ENCODE measurements at regions not wholly inside any gene's neighbourhood (a gene's known extent, or its start where the extent isn't known, plus 50 kb on each side); places are given as distances from the start of the nearest gene placed in this dataset.

- Mint-ChIP-seq H3K27ac (ENCODE audit: low read depth, unreplicated experiment) (no peak overlapping the region), H3K4me3 (ENCODE audit: unreplicated experiment) (no peak overlapping the region), H3K4me1 (ENCODE audit: insufficient read depth, unreplicated experiment) (peaks cover 6% of the 10 kb centered on the region), H3K27me3 (ENCODE audit: insufficient read depth, unreplicated experiment) (peaks cover 21% of the 10 kb centered on the region), H3K9me3 (ENCODE audit: unreplicated experiment) (no peaks in the 10 kb centered on the region), H3K36me3 (ENCODE audit: insufficient read depth, unreplicated experiment) (no peaks in the 10 kb centered on the region)
- intact Hi-C loops (cut with micrococcal nuclease): no loop called here
- POLR2A ChIA-PET: no interaction called here
- no peak for TF ChIP-seq CTCF (IDR thresholded peaks at IDR 0.05; ENCODE audit: unreplicated experiment)
- BruUV-seq (replicated peaks): no TSS peak
- CTCF ChIA-PET: no interaction called here
- no peak for DNase-seq (ENCODE audit: unreplicated experiment)
Measured at GRCh38 chr13:72590091-72590740, 137.2 kb downstream of the MZT1 start.

GRCh38 chr13:72586518-72586917 is 140.9 kb downstream of the MZT1 start:
- H3K9me3 Mint-ChIP-seq (ENCODE audit: unreplicated experiment): no peaks in the 10 kb centered on the region
- H3K4me3 Mint-ChIP-seq (ENCODE audit: unreplicated experiment): no peak overlapping the region
- TF ChIP-seq CTCF (IDR thresholded peaks at IDR 0.05; ENCODE audit: unreplicated experiment): no peak
- no TSS peak for BruUV-seq (replicated peaks)
- intact Hi-C loops (cut with micrococcal nuclease): no loop called here
- H3K27me3 Mint-ChIP-seq (ENCODE audit: insufficient read depth, unreplicated experiment): peaks cover 50% of the 10 kb centered on the region
- H3K36me3 Mint-ChIP-seq (ENCODE audit: insufficient read depth, unreplicated experiment): no peaks in the 10 kb centered on the region
- ChIA-PET CTCF (no interaction called here), POLR2A (no interaction called here)
- peaks cover 6% of the 10 kb centered on the region for H3K4me1 Mint-ChIP-seq (ENCODE audit: insufficient read depth, unreplicated experiment)
- no peak overlapping the region for H3K27ac Mint-ChIP-seq (ENCODE audit: low read depth, unreplicated experiment)
- DNase-seq (ENCODE audit: unreplicated experiment): no peak

GRCh38 chr13:72585254-72585653 is 142.2 kb downstream of the MZT1 start:
- Mint-ChIP-seq H3K4me3 (ENCODE audit: unreplicated experiment) (no peak overlapping the region), H3K27me3 (ENCODE audit: insufficient read depth, unreplicated experiment) (peaks cover 50% of the 10 kb centered on the region), H3K9me3 (ENCODE audit: unreplicated experiment) (no peaks in the 10 kb centered on the region), H3K36me3 (ENCODE audit: insufficient read depth, unreplicated experiment) (no peaks in the 10 kb centered on the region), H3K4me1 (ENCODE audit: insufficient read depth, unreplicated experiment) (peaks cover 3% of the 10 kb centered on the region), H3K27ac (ENCODE audit: low read depth, unreplicated experiment) (no peak overlapping the region)
- ChIA-PET POLR2A (no interaction called here), CTCF (no interaction called here)
- BruUV-seq (replicated peaks): no TSS peak
- intact Hi-C loops (cut with micrococcal nuclease): no loop called here
- no peak for DNase-seq (ENCODE audit: unreplicated experiment)
- TF ChIP-seq CTCF (IDR thresholded peaks at IDR 0.05; ENCODE audit: unreplicated experiment): no peak

- no peak overlapping the region for H3K27ac Mint-ChIP-seq (ENCODE audit: low read depth, unreplicated experiment)
- TF ChIP-seq CTCF (IDR thresholded peaks at IDR 0.05; ENCODE audit: unreplicated experiment): no peak
- no peaks in the 10 kb centered on the region for H3K9me3 Mint-ChIP-seq (ENCODE audit: unreplicated experiment)
- peaks cover 57% of the 10 kb centered on the region for H3K27me3 Mint-ChIP-seq (ENCODE audit: insufficient read depth, unreplicated experiment)
- ChIA-PET CTCF (interaction anchor here (0.7 kb wide), 1 partner anchor 8 kb away, joined by 4 read pairs; no protein-coding TSS in a partner anchor), POLR2A (interaction anchor here (1.2 kb wide), 1 partner anchor 15 kb away, joined by 3 read pairs; no protein-coding TSS in a partner anchor)
- H3K4me3 Mint-ChIP-seq (ENCODE audit: unreplicated experiment): no peak overlapping the region
- DNase-seq (ENCODE audit: unreplicated experiment): no peak
- no peaks in the 10 kb centered on the region for H3K4me1 Mint-ChIP-seq (ENCODE audit: insufficient read depth, unreplicated experiment)
- intact Hi-C loops (cut with micrococcal nuclease): no loop called here
- H3K36me3 Mint-ChIP-seq (ENCODE audit: insufficient read depth, unreplicated experiment): no peaks in the 10 kb centered on the region
- BruUV-seq (replicated peaks): no TSS peak
Measured at GRCh38 chr13:72571191-72571590, 156.2 kb downstream of the MZT1 start.

Measured in MCF 10A (cell line).